Jurkat, Clone E6-1 (cell line): ENCODE measurements at regions not wholly inside any gene's neighbourhood (a gene's known extent, or its start where the extent isn't known, plus 50 kb on each side); places are given as distances from the start of the nearest gene placed in this dataset.
"Not testable (repeated sequence)": the region's sequence is repeated elsewhere in the genome, so short reads cannot be mapped to it uniquely, and the experiment has no call there.

Experiments
- DNase-seq: peaks from one replicate; pipeline ENCODE4 v3.0.0-alpha.2; 2011; ENCODE audit warnings: low read depth, low spot score
- H3K4me3 ChIP-seq: 2 replicates; pipeline ENCODE4 v1.5.1; 2011; ENCODE audit warnings: mild to moderate bottlenecking, low read length, control low read depth, moderate library complexity

GRCh38 chr6:23663652-23664051 is 462.4 kb upstream of the NRSN1 start:
- H3K4me3 ChIP-seq = no peak overlapping the region
- DNase-seq = no peak

GRCh38 chr6:23665911-23666310 is 460.1 kb upstream of the NRSN1 start:
- not testable (repeated sequence) for DNase-seq

DNA sequence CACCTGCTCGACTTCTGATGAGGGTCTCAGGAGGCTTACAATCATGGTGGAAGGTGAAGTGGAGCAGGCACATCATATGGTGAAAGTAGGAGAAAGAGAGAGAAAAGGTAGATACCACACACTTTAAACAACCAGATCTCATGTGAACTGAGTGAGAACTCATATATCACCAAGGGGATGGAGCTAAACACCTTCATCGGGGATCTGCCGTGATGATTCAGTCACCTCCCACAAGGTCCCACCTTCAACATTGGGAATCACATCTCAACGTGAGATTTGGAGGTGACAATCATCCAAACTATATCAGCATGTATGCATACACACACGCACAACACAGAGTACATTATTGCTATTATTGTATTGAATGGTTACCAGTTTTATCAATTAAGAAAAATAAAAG is 453.3 kb upstream of the NRSN1 start:
- H3K4me3 ChIP-seq = no peak overlapping the region
- DNase-seq = no peak

More at GRCh38 chr6:23665911-23666310, 460.1 kb upstream of the NRSN1 start:
- H3K4me3 ChIP-seq = not testable (repeated sequence)

DNA sequence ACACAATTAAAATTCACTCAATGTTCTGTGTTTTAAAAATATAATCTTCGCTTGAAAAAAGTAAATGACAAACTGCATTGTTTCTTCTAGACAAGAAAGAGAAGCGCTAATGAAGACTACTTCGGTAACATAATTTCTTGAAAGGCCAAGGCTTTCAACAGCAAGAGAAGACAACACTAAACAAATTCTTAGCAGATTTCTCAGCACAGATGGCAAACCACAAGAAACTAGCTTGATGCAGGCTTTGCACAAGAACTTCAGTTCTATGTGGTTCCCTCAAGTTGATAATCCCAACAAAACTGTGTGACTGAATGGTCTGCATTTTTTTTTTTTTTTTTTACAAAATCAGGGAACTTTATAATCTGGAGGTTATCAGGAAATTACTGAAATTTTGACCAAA is 447.4 kb upstream of the NRSN1 start:
- DNase-seq = no peak
- H3K4me3 ChIP-seq = no peak overlapping the region

DNA sequence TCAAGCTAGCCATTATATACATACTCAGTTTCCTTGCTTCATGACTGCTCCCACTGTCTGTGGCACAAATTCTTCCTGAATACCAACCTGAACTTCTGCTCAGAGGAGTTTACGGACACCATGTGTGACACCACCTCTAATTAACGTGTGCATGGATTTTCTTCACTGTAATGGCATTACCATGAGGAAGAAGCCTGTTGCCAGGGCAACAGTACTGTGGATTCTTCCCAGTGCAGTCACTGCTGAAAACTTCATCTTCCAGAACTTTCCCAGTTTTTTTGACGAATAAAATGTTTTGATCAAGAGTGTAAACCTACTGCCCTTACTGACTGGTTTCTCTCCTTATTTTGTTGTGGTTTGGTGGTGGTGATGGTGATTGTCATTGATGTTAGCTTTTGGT is 444.3 kb upstream of the NRSN1 start:
- DNase-seq = no peak
- no peak overlapping the region for H3K4me3 ChIP-seq

- no peak for DNase-seq
- H3K4me3 ChIP-seq = no peak overlapping the region
These were observed 437.4 kb upstream of the NRSN1 start for GRCh38 chr6:23688650-23689049.

DNA sequence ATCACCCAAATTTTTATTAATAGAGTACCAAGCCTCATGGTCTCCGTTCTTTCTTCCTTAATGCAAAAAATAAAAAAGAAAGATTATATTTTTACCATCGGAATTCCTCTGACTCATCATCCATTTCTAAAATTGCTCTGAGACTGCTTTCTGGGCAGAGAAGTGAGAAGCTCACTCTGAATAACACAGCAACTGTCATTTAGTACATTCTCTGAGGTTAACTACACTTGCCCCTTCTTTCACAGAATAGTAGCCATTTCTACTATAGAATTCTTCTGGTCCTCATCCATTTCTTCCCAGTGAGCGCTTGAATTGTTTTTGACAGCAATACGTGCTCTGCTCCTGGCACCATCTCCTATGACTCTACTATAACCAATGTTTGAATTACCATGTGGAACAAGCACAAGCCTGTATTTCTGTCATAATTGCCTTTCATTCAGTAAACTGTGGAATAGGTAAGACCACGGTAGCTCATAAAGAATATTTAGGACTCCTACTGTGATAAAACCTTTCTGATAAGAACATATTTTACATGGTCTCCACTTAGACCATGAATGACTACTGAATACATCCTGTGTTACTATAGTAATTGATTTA is 435.5 kb upstream of the NRSN1 start:
- no peak for DNase-seq
- H3K4me3 ChIP-seq = no peak overlapping the region

DNA sequence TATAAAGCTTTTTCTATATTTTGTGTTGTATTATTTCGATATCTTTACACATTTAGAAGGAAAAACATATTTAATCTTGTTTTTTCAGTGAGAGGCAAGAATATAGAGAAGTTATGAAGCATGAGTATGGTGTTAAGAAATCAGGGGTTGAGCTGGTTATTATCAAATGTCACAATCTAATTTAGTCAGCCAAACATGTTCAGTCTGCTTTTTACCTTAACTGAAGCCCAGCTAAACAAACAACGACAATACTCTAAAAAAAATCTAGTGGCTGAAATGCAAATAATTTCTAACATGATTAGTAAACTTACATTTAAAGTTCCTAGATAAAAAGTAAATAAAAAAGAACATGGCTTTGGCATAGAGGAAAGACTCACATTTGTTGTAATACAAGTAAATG is 433.8 kb upstream of the NRSN1 start:
- no peak for DNase-seq
- no peak overlapping the region for H3K4me3 ChIP-seq

- no peak overlapping the region for H3K4me3 ChIP-seq
- no peak for DNase-seq
These were observed 429.0 kb upstream of the NRSN1 start for GRCh38 chr6:23696992-23697391.

GRCh38 chr6:23704479-23705052 is 421.4 kb upstream of the NRSN1 start:
- no peak for DNase-seq
- no peak overlapping the region for H3K4me3 ChIP-seq

DNA sequence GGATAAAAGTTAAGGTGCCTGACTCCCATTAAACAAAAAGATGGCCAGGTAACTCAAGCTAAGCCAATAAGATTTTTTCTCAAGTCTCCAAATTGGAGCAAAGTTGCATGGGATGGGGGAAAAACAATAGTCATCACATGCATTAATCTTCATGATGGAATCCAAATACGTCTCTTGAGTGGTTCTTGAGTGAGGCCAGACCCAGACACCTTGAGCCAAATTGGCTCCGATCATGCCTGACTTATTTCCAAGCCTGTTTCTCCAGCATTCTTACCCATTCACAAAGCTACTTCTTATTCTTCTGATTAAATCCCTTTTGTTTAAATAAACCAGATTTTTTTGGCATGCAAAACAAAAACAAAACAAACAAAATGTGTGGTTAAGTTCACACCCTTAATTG is 420.3 kb upstream of the NRSN1 start:
- no peak overlapping the region for H3K4me3 ChIP-seq
- DNase-seq = no peak

DNA sequence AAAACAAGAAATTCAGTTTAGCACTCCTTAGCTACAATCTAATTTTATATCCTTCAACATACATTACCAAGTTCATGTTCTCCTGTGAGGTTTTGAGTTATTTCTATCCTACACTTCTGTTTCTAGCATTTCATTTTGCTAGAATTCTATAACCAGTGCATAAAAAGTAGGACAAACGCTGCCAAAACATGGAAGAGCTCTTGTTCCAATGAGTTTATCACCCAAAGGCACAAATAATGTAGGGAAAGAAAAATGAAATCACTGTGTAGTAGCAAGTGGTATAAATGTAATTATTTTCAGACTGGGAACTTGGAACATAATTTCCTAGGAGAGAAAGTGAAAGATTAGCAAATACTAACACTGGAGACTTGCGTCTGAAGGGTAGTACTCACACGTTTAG is 413.3 kb upstream of the NRSN1 start:
- no peak overlapping the region for H3K4me3 ChIP-seq
- no peak for DNase-seq

- DNase-seq = no peak
- H3K4me3 ChIP-seq = no peak overlapping the region
These were observed 412.8 kb upstream of the NRSN1 start for GRCh38 chr6:23713211-23713610.

- H3K4me3 ChIP-seq = no peak overlapping the region
- no peak for DNase-seq
These were observed 397.3 kb upstream of the NRSN1 start for GRCh38 chr6:23728707-23729106.

DNA sequence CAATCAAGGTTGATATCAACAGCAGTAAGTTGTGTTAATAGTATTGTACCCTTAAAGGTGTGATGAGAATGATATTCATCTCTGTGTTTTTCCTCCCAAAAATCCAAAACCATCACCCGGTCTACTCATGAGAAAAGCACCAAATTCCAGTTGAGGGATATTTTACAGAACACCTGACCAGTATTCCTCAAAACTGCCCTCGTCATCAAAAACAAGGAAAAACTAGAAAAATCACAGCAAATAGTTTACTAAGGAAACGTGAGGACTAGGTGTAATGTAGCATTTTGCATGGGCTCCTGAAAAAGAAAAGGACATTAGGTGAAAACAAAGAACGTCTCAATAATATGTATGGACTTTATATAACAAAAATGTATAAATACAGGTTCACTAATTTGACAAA is 394.4 kb upstream of the NRSN1 start:
- no peak for DNase-seq
- no peak overlapping the region for H3K4me3 ChIP-seq

DNA sequence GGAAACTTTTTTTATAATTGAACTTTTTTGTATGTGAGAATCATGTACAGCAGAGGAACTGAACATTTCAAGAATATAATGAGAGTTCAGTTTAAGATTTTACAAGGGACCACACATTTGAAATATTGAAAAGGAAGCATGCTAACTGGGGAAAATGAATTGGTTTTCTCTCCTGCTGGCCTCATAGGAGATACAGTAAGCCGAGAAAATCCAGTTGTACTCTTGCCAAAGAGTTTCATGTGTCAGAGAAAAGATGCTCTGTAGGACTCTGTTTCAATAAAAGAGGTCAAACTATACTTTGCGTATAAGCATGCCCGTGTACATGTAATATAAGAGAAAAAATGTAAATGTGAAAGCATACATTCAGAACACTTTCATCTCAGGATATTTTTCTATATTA is 393.5 kb upstream of the NRSN1 start:
- no peak overlapping the region for H3K4me3 ChIP-seq
- DNase-seq = no peak

DNA sequence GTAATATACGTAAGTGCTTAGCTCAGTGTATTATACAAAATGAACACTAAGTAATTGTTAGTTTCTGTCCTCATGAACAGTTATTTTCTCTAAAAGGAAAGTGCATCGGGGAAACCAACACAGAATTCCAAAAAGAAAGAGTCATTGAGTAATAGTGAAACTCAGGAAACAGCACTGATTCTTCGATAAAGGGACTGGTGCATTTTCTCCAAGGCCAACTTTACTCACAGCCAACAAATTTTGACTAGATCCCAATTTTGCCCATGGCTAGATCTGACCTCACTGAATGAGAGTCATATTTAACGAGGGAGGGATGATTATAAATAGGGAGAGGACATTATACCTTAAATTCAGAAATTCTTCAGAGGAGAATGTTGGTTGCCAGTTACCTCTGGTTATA is 390.9 kb upstream of the NRSN1 start:
- no peak for DNase-seq
- no peak overlapping the region for H3K4me3 ChIP-seq

GRCh38 chr6:23736577-23736976 is 389.4 kb upstream of the NRSN1 start:
- no peak overlapping the region for H3K4me3 ChIP-seq
- DNase-seq = no peak

GRCh38 chr6:23747239-23747638 is 378.8 kb upstream of the NRSN1 start:
- H3K4me3 ChIP-seq = no peak overlapping the region

GRCh38 chr6:23752414-23752813 is 373.6 kb upstream of the NRSN1 start:
- no peak overlapping the region for H3K4me3 ChIP-seq
- no peak for DNase-seq

More at GRCh38 chr6:23747239-23747638, 378.8 kb upstream of the NRSN1 start:
- no peak for DNase-seq

- DNase-seq = no peak
- H3K4me3 ChIP-seq = no peak overlapping the region
These were observed 371.8 kb upstream of the NRSN1 start for GRCh38 chr6:23754197-23754596.
